Activated T-cell treated with anti-CD3 and anti-CD28 coated beads, Interleukin-2, amount 50 U/mL, for 72 hours (primary cell): ENCODE measurements at regions not wholly inside any gene's neighbourhood (a gene's known extent, or its start where the extent isn't known, plus 50 kb on each side); places are given as distances from the start of the nearest gene placed in this dataset.
"Not testable (repeated sequence)": the region's sequence is repeated elsewhere in the genome, so short reads cannot be mapped to it uniquely, and the experiment has no call there.

Source experiments
- ATAC-seq, 2 donors: fragments of 150-1000 bp; cut with Tn5 transposase; replicated peaks in 1 of 2; 2 replicates each; pipeline ENCODE4 v1.10.0; 2021; ENCODE audit warnings: moderate library complexity in 2 of 2, mild to moderate bottlenecking in 1 of 2
- DNase-seq, 2 donors: peaks; one replicate each; pipeline ENCODE4 v3.0.0; 2021 to 2022; ENCODE audit warnings: mixed read lengths in 1 of 2
- H3K27ac Mint-ChIP-seq: one replicate; pipeline ENCODE4 v1.8.0; 2022; ENCODE audit warnings: mild to moderate bottlenecking, moderate library complexity, mixed read lengths
- H3K27me3 Mint-ChIP-seq: one replicate; pipeline ENCODE4 v1.8.0; 2022; ENCODE audit warnings: low read depth, mixed read lengths
- H3K36me3 Mint-ChIP-seq, 2 donors: one replicate each; pipeline ENCODE4 v1.8.0; 2022; ENCODE audit warnings: mixed read lengths in 2 of 2, mild to moderate bottlenecking in 1 of 2; ENCODE audit not compliant: insufficient read depth in 2 of 2
- H3K4me1 Mint-ChIP-seq: one replicate; pipeline ENCODE4 v1.8.0; 2022; ENCODE audit warnings: low read depth, mixed read lengths
- H3K4me3 Mint-ChIP-seq, 2 donors: one replicate each; pipeline ENCODE4 v1.8.0; 2022; ENCODE audit warnings: mild to moderate bottlenecking in 2 of 2, mixed read lengths in 2 of 2, moderate library complexity in 2 of 2
- H3K9me3 Mint-ChIP-seq, 2 donors: one replicate each; pipeline ENCODE4 v1.8.0; 2022; ENCODE audit warnings: mixed read lengths in 2 of 2

DNA sequence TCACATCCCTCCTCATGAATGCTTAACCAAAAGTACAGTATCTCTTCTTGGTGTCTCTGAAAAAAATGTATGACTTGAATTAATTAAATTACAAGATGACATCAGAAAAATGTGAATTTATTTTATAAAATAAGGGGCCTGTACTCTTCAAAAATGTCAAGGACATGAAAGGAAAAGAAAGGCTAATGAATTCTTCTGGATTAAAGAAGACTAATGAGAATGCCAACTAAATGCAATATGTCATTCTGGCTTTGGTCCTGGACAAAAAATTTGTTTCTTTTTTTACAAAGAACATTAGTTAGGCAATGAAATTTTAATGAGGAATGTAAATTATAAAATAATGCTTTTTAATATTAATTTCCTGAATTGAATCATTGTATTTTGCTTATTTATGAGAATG is 1125.7 kb downstream of the DNAJB9 start:
- no peak for ATAC-seq
- H3K36me3 Mint-ChIP-seq: no peaks in the 10 kb centered on the region
- DNase-seq: no peak
- no peaks in the 10 kb centered on the region for H3K27me3 Mint-ChIP-seq
- H3K4me3 Mint-ChIP-seq: no peak overlapping the region
- H3K9me3 Mint-ChIP-seq: peaks cover 6 to 7% of the 10 kb centered on the region in 2 donors
- H3K27ac Mint-ChIP-seq: no peak overlapping the region
- no peaks in the 10 kb centered on the region for H3K4me1 Mint-ChIP-seq

DNA sequence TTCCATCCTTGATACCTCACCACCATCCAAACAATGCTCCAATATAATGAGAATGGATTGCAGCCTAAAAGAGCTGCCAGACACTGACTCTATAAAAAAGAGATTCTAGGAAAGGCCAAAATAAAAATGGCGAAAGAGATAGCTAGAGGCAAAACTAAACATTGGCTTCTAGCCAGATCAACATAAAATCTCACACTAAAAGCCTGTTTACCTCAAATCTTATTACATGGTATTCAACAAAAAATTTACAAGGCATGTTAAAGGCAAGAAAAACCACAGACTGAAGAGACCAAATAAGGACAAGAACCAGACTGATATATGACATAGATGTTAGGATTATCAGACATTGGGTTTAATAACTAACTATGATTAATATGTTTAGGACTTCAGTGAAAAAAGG is 1127.0 kb downstream of the DNAJB9 start:
- no peaks in the 10 kb centered on the region for H3K36me3 Mint-ChIP-seq
- no peaks in the 10 kb centered on the region for H3K4me1 Mint-ChIP-seq
- H3K4me3 Mint-ChIP-seq: no peak overlapping the region
- DNase-seq (no peak), ATAC-seq (no peak)
- no peaks in the 10 kb centered on the region for H3K27me3 Mint-ChIP-seq
- no peak overlapping the region for H3K27ac Mint-ChIP-seq
- H3K9me3 Mint-ChIP-seq: peaks cover 5 to 6% of the 10 kb centered on the region in 2 donors

DNA sequence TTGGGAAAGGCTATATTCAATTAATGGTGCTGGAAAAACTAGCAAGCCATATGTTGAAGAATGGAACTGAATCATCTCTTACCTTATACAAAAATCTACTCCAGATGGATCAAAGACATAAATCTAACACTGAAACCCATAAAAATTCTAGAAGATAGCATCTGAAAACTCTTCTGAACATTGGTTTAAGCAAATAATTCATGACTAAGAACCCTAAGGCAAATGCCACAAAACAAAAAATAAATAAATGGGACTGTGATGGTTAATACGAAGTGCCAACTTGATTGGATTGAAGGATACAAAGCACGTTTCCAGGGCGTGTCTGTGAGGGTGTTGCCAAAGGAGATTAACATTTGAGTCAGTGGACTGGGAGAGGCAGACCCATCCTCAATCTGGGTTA is 1130.0 kb downstream of the DNAJB9 start:
- ATAC-seq: no peak
- Mint-ChIP-seq H3K27me3 (no peaks in the 10 kb centered on the region), H3K36me3 (no peaks in the 10 kb centered on the region), H3K4me1 (no peaks in the 10 kb centered on the region), H3K4me3 (no peak overlapping the region), H3K27ac (no peak overlapping the region), H3K9me3 (peaks cover 4% of the 10 kb centered on the region in 2 donors)
- DNase-seq: no peak

DNA sequence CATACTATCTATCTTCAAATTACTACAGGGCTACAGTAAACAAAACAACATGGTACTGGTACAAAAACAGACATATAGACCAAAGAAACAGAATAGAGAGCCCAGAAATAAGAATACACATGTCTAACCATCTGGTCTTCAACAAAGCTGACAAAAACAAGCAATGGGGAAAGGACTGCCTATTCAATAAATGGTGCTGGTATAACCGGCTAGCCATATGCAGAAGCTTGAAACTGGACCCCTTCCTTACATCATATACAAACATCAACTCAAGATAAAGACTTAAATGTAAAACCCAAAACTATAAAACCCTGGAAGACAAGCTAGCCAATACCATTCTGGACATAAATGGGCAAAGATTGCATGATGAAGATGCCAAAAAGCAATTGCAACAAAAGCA is 1143.7 kb downstream of the DNAJB9 start:
- Mint-ChIP-seq H3K27me3 (no peaks in the 10 kb centered on the region), H3K4me3 (no peak overlapping the region), H3K27ac (no peak overlapping the region), H3K4me1 (no peaks in the 10 kb centered on the region), H3K9me3 (no peaks in the 10 kb centered on the region), H3K36me3 (no peaks in the 10 kb centered on the region)
- ATAC-seq: no peak
- DNase-seq: no peak

DNA sequence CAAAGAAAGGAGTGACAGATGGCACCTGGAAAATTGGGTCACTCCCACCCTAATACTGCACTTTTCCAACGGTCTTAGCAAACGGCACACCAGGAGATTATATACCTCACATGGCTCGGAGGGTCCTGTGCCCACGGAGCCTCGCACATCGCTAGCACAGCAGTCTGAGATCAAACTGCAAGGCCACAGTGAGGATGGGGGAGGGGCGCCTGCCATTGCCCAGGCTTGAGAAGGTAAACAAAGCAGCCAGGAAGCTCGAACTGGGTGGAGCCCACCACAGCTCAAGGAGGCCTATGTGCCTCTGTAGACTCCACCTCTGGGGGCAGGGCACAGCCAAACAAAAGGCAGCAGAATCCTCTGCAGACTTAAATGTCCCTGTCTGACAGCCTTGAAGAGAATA is 1149.7 kb downstream of the DNAJB9 start:
- H3K9me3 Mint-ChIP-seq, H3K36me3 Mint-ChIP-seq, H3K4me1 Mint-ChIP-seq, DNase-seq, H3K27ac Mint-ChIP-seq, H3K4me3 Mint-ChIP-seq, H3K27me3 Mint-ChIP-seq, ATAC-seq: not testable (repeated sequence)

DNA sequence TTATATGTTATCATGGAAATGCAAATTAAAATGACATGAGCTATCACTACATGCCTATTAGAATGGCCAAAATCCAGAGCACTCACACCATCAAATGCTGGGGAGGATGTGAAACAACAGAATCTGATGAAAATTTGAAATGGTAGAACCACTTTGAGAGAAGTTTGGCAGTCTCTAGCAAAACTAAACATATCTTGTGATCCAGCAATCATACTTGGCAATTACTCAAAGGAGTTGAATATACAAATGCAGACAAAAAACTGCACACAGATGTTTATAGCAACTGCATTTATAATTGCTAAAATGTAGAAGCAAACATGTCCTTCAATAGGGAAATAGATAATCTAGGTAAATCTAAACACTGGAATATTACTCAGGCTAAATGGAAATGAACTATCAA is 1164.9 kb downstream of the DNAJB9 start:
- Mint-ChIP-seq H3K27ac (no peak overlapping the region), H3K4me1 (no peaks in the 10 kb centered on the region), H3K4me3 (no peak overlapping the region), H3K27me3 (no peaks in the 10 kb centered on the region), H3K9me3 (peaks cover 2 to 4% of the 10 kb centered on the region in 2 donors), H3K36me3 (no peaks in the 10 kb centered on the region)
- DNase-seq (no peak), ATAC-seq (no peak)

DNA sequence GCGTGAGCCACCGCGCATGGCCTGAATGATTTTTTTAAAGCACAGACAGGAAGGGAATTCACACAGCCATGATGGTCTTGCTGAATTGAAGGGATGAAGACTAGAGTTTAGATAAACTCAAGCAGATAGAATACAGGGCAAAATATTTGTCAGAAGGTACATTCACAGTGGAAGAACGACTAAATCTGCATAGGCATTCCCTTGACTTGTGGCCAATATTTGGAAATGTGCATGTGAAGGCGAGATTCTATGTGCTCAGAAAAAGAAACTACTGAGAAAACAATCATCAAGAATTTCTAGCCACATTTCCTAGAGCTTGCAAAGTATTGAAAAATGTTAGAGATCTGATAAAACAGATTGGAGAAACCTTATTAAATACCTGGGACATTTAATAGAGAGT is 1166.2 kb downstream of the DNAJB9 start:
- no peaks in the 10 kb centered on the region for H3K27me3 Mint-ChIP-seq
- ATAC-seq: no peak
- no peaks in the 10 kb centered on the region for H3K36me3 Mint-ChIP-seq
- no peaks in the 10 kb centered on the region for H3K4me1 Mint-ChIP-seq
- peaks cover 0 to 4% of the 10 kb centered on the region in 2 donors for H3K9me3 Mint-ChIP-seq
- DNase-seq: no peak
- H3K27ac Mint-ChIP-seq: no peak overlapping the region
- H3K4me3 Mint-ChIP-seq: no peak overlapping the region

DNA sequence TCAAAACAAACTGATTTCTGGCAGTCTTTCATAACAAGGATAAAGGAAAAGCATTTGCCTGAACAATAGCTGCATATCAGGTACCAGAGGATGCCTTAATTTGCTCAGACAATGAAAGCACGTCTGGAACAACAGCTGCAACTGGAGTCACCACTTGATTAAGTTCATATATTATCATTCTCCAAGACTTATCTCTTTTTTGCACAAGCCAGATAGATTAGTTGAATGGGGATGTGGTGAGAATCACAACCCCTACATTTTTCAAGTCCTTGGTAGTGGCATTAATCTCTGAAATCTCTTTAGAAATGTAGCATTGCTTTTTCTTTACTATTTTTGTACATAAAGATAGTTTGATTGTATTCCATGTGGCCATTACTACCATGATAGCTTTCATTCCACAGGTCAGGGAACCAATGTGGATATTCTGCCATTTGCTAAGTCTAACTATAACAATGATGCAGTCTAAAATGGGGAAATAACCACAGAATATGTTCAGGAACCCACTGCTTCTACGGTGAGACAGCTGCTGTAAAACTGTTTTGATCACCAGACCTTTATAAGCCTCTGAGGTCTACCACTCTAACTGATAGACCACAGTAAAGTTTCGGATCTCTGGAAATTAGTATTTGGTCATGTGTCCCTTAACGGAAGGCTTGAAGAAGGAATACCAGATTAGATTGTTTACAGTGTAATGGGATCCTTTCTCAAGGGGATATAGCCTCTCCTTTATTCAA is 1176.2 kb downstream of the DNAJB9 start:
- DNase-seq (no peak), ATAC-seq (no peak)
- Mint-ChIP-seq H3K27me3 (no peaks in the 10 kb centered on the region), H3K4me3 (no peak overlapping the region), H3K9me3 (peaks cover 0 to 5% of the 10 kb centered on the region in 2 donors), H3K36me3 (no peaks in the 10 kb centered on the region), H3K4me1 (no peaks in the 10 kb centered on the region), H3K27ac (no peak overlapping the region)

DNA sequence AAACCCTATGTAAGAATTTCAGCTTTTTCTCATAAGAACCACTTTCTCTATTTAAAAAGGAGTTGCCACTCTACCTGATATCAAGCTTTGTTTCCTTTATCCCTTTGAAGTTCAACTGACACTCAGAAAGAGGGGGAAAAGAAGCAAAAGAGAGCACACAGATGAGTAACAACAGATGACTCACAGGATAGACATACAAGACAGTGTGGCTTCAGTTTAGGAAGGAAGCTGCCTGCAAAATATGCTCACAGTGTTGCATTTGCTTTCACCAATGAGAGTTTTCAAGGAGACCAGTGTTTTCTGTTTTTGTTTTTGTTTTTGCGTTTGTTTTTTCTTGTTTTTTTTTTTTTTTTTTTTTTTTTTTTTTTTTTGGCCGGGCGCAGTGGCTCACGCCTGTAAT is 1181.6 kb downstream of the DNAJB9 start:
- Mint-ChIP-seq H3K27me3 (no peaks in the 10 kb centered on the region), H3K4me1 (no peaks in the 10 kb centered on the region), H3K9me3 (peaks cover 0 to 2% of the 10 kb centered on the region in 2 donors), H3K4me3 (no peak overlapping the region), H3K27ac (no peak overlapping the region), H3K36me3 (no peaks in the 10 kb centered on the region)
- no peak for DNase-seq
- peak in 1 of 2 donors; percentile 32 for ATAC-seq

DNA sequence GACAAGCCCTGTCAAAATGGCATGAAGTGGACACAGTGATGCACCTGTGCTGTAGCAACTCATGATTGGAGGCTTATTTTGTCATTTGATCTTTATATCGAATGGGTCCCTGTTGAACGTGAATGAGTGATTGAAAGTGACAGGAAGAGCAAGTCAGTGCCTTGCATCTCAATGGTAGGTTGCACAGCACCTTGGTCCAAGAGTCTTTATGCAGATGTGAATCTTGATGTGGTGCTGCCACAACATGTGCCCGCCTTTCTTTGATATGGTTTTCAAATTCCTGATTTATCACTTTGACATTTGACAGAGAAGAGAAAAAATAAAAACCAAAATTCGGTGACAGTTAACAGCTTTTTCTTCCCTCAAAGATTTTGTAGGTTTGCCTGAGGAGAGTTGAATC is 1182.4 kb downstream of the DNAJB9 start:
- Mint-ChIP-seq H3K27ac (no peak overlapping the region), H3K4me3 (no peak overlapping the region), H3K27me3 (no peaks in the 10 kb centered on the region), H3K4me1 (no peaks in the 10 kb centered on the region), H3K36me3 (no peaks in the 10 kb centered on the region), H3K9me3 (no peaks in the 10 kb centered on the region)
- no peak for ATAC-seq
- DNase-seq: no peak

DNA sequence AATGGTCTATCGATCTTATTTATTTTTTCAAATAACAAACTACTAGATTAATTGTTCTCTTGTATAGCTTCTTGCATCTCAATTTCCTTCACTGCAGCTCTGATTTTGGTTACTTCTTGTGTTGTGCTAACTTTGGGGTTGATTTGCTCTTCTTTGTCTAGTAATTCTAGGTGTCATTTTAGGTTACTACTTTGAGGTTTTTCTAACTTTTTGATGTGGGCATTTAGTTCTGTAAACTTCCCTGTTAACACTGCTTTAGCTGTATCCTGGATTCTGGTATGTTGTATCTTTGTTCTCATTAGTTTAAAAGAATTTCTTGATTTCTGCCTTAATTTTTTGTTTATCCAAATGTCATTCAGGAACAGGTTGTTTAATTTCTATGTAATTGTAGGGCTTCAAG is 1188.0 kb downstream of the DNAJB9 start:
- Mint-ChIP-seq H3K27ac (no peak overlapping the region), H3K27me3 (no peaks in the 10 kb centered on the region), H3K4me3 (no peak overlapping the region), H3K36me3 (peaks cover 0 to 1% of the 10 kb centered on the region in 2 donors), H3K9me3 (peaks cover 7 to 13% of the 10 kb centered on the region in 2 donors), H3K4me1 (no peaks in the 10 kb centered on the region)
- ATAC-seq (no peak), DNase-seq (no peak)

DNA sequence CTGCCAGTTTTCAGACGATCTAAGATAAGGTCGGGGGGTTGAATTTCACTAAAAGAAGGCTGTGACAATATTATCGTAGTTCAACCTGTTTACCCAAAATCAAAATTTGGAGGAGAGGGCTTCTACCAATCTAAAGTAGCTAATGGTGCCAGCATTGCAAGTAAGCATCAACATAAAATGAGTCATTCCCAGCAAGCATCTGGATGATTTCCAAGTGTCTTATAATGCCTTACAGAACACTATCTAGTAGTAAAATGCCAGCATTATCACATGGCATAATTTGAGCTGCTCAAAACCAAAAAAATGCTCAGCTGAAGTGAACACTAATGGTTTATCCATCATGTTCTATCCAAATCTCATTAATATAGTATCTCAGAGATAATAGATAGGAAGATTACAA is 1193.9 kb downstream of the DNAJB9 start:
- H3K27me3 Mint-ChIP-seq: no peaks in the 10 kb centered on the region
- H3K27ac Mint-ChIP-seq: no peak overlapping the region
- H3K36me3 Mint-ChIP-seq: peaks cover 0 to 1% of the 10 kb centered on the region in 2 donors
- no peaks in the 10 kb centered on the region for H3K4me1 Mint-ChIP-seq
- H3K4me3 Mint-ChIP-seq: no peak overlapping the region
- H3K9me3 Mint-ChIP-seq: peaks cover 4 to 8% of the 10 kb centered on the region in 2 donors
- DNase-seq (no peak), ATAC-seq (no peak)

DNA sequence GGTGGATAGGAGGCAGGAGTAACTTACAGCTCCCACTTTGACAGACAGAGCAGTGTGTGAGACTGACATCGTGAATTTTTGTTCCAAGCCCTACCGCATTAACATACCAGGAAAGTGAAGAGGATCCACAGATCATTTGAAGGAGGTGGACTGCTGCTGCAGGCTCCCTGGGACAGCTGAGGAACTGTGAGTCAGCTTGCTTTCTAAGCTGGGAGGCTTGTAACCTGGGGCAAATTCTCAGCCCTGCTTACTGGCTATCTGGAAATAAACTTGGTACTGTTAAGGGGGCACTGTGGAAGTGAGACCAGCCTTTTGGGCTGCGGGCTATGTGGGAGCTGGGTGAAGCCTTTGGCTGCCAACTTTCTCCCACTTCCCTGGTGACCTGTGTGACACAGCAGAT is 1202.5 kb downstream of the DNAJB9 start:
- peaks cover 0 to 2% of the 10 kb centered on the region in 2 donors for H3K36me3 Mint-ChIP-seq
- DNase-seq (no peak), ATAC-seq (no peak)
- H3K4me1 Mint-ChIP-seq: no peaks in the 10 kb centered on the region
- H3K9me3 Mint-ChIP-seq: peaks cover 4 to 8% of the 10 kb centered on the region in 2 donors
- no peak overlapping the region for H3K27ac Mint-ChIP-seq
- H3K4me3 Mint-ChIP-seq: no peak overlapping the region
- no peaks in the 10 kb centered on the region for H3K27me3 Mint-ChIP-seq

DNA sequence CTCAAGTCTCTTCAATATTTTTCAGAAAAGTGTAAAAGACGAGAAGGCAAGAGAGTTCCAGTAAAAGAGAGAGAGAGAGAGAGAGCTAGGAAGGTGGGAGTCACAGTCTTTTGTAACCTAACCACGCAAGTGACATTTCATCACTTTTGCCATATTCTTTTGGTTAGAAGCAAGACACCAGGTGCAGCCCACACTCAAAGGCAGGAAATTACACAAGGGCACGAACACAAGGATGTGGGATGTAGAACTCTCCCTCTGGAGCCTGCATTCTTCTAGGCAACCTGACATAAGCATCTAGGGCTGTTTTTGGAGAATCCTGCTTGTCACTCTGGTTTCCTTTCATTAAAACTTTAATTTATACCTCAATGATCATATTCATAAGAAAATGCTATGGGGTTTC is 1213.1 kb downstream of the DNAJB9 start:
- Mint-ChIP-seq H3K36me3 (no peaks in the 10 kb centered on the region), H3K4me3 (no peak overlapping the region), H3K9me3 (peaks cover 0 to 7% of the 10 kb centered on the region in 2 donors), H3K27ac (no peak overlapping the region), H3K27me3 (no peaks in the 10 kb centered on the region), H3K4me1 (no peaks in the 10 kb centered on the region)
- no peak for ATAC-seq
- no peak for DNase-seq
